NCI-H1105 treated with DMSO at 0.1 percent for 48 hours (cell line): ENCODE measurements at regions not wholly inside any gene's neighbourhood (a gene's known extent, or its start where the extent isn't known, plus 50 kb on each side); places are given as distances from the start of the nearest gene placed in this dataset.
"Not testable (repeated sequence)": the region's sequence is repeated elsewhere in the genome, so short reads cannot be mapped to it uniquely, and the experiment has no call there.

Source experiments
- DNase-seq: peaks from one replicate; lab custom pipeline; 2025; lab: John Stamatoyannopoulos, UW

GRCh38 chr3:75604286-75604934, 59.7 kb upstream of the FRG2C start:
- not testable (repeated sequence) for DNase-seq

GRCh38 chr3:75607996-75608395, 56.1 kb upstream of the FRG2C start:
- not testable (repeated sequence) for DNase-seq

DNA sequence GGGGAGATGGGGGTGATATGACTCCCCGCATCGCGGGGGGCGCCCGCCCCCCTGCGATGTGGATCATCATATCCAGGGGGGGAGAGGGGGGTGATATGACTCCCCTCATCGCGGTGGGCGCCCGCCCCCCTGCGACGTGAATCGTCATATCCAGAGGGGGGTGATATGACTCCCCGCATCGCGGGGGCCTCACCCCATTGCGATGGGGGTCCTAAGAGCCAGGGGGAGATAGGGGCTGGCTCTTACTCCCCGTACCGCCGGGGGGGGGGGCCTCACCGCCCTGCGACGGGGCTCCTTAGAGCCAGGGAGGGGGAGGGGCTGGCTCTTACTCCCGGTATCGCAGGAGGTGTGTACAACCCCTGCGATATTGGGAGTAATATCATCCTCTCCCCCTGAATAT, 54.5 kb upstream of the FRG2C start:
- DNase-seq, result not testable (repeated sequence)

DNA sequence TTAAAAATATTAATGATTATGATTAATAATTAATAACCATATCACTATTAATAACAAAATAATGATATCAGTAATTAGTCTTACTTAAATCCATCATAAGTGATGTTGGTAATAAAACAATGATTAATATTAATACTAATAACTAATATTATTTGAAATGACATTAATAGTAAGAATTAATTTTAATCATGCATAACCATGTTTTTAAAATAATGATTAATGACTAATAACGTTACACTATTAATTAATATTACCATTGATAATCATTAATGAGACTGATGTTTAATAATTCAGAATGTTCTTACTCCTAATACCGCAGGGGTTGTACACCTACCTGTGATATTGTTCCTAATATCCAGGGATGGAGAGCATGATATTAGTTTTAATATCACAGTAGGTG, 53.4 kb upstream of the FRG2C start:
- DNase-seq, result no peak

DNA sequence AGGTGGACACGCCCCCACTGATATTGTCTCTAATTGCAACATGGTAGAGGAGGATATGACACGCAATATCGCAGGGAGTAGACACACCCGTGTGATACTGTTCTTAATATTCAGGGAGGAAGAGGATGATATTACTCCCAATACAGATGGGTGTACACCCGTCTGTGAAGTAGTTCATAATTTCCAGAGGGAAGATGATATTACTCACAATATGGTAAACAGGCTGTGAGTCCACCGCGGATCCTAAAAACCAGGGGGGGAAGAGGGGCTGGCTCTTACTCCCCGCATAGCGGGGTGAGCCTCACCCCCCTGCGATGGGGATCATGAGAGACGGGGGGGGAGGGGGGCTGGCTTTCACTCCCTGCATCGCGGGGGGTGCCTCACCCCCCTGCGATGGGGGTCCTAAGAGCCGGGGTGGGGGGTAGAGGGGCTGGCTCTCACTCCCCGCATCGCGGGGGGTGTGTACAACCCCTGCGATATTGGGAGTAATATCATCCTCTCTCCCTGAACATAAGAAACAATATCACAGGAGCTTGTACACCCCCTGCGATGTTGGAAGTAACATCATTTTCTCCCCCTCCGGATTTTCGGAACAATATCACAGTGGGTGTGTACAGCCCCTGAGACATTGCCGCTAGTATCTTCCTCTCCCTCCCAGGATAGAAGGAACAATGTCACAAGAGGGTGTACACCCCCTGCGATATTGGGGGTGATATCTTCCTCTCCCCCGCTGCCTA, 52.2 kb upstream of the FRG2C start:
- not testable (repeated sequence) for DNase-seq
